Stomach (tissue), 8 donors: ENCODE measurements at regions not wholly inside any gene's neighbourhood (a gene's known extent, or its start where the extent isn't known, plus 50 kb on each side); places are given as distances from the start of the nearest gene placed in this dataset.

Experiments used
- DNase-seq, 2 donors: peaks; one replicate each; pipeline versions ENCODE4 v3.0.0 to v3.0.0-alpha.2; 2013 to 2019
- H3K27ac ChIP-seq, 5 donors: fragments of 200-600 bp in 4 of 5; sonication (generic) in 4 of 5; one replicate each; pipeline ENCODE4 v1.5.1; 2013 to 2019; ENCODE audit warnings: mild to moderate bottlenecking in 1 of 5, moderate library complexity in 1 of 5
- H3K27me3 ChIP-seq, 3 donors: fragments of 200-600 bp; sonication (generic); one replicate each; pipeline ENCODE4 v1.5.1; 2017 to 2019; ENCODE audit warnings: mixed run types in 1 of 3
- H3K36me3 ChIP-seq, 4 donors: fragments of 200-600 bp; sonication (generic); 1 replicate in 3 of 4; 2 replicates in 1 of 4; pipeline ENCODE4 v1.5.1; 2016 to 2019
- H3K4me1 ChIP-seq, 4 donors: fragments of 200-600 bp; sonication (generic); one replicate each; pipeline ENCODE4 v1.5.1; 2016 to 2019
- H3K4me3 ChIP-seq, 4 donors: fragments of 200-600 bp; sonication (generic) in 3 of 4; one replicate each; pipeline ENCODE4 v1.5.1; 2016 to 2019; ENCODE audit warnings: mild to moderate bottlenecking in 1 of 4
- H3K9me3 ChIP-seq, 4 donors: fragments of 200-600 bp; sonication (generic); one replicate each; pipeline ENCODE4 v1.5.1; 2016 to 2019
- CTCF ChIP-seq, 7 experiments: fragments of 450-650 bp in 4 of 7; fragments of 200-600 bp in 3 of 7; sonication (generic) in 3 of 7; IDR thresholded peaks; one replicate each; pipeline ENCODE4 v1.5.1; 2016 to 2019; ENCODE audit warnings: antibody characterized with exemption in 7 of 7, control low read depth in 2 of 7, mild to moderate bottlenecking in 1 of 7
- EP300 ChIP-seq: sonication (generic); formaldehyde crosslinking; IDR thresholded peaks from one replicate; pipeline ENCODE4 v1.6.1; 2017; ENCODE audit warnings: antibody characterized with exemption
- POLR2A ChIP-seq, 4 donors: fragments of 450-650 bp; IDR thresholded peaks; one replicate each; pipeline ENCODE4 v1.6.1; 2016; ENCODE audit warnings: antibody characterized with exemption in 4 of 4, control low read depth in 2 of 4, mild to moderate bottlenecking in 1 of 4, moderate library complexity in 1 of 4
- POLR2AphosphoS5 ChIP-seq, 3 donors: sonication (generic); formaldehyde crosslinking; IDR thresholded peaks; one replicate each; pipeline ENCODE4 v1.6.1; 2016; ENCODE audit warnings: antibody characterized with exemption in 3 of 3
- WGBS, 5 donors: extraction: QIAGEN DNeasy Blood & Tissue Kit in 3 of 5; methylation state at CpG; one replicate each; pipeline versions ENCODE4 v1.1.5 to v1.1.7; 2013 to 2018; 5-methylcytosine and 5-hydroxymethylcytosine counted together
- intact Hi-C: fragments of 100-400 bp; cut with DNase I; formaldehyde crosslinking; loops from one replicate; pipeline ENCODE4 v1.15.1; 2023; ENCODE audit warnings: low total_unique reads
- donor health status: healthy with polysubstance abuse.
- donor health status: Bipolar disorder and iron deficiency.
- donor health status: healthy.

DNA sequence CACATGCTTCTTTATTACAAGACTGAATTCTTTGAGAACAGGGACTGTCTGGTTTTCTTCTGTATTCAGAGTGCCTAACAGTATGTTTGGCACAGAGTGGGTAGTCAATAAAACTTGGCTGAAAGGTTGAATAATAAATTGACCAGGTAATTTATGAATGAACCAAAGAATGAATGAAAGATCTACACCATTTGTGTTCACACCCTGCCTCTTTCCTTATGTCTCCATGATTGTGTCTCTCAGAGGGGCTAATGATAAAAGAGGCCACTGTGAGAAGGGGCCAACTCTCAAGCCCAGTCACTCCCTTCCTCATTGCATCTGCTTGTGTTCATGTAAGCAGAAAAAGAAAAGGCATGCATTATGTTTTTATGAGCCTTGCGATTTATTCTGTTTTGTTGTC lies 569.7 kb upstream of the TENM4 start:
- intact Hi-C loops: no loop called here
- no peak for DNase-seq
- Histone ChIP-seq H3K27me3 (no peaks in the 10 kb centered on the region), H3K36me3 (no peaks in the 10 kb centered on the region), H3K4me3 (no peak overlapping the region), H3K4me1 (peaks cover 0 to 5% (median 0%) of the 10 kb centered on the region in 4 donors), H3K27ac (no peak overlapping the region), H3K9me3 (peaks cover 0 to 8% (median 0%) of the 10 kb centered on the region in 4 donors)
- 89 to 100% (median 96%) methylated on average over 1 of the region's 1 CpG for WGBS, 5 donors
- TF ChIP-seq POLR2A (IDR thresholded peaks at IDR 0.05) (no peak), POLR2AphosphoS5 (IDR thresholded peaks at IDR 0.05) (no peak), EP300 (no peak), CTCF (IDR thresholded peaks at IDR 0.05) (no peak)

DNA sequence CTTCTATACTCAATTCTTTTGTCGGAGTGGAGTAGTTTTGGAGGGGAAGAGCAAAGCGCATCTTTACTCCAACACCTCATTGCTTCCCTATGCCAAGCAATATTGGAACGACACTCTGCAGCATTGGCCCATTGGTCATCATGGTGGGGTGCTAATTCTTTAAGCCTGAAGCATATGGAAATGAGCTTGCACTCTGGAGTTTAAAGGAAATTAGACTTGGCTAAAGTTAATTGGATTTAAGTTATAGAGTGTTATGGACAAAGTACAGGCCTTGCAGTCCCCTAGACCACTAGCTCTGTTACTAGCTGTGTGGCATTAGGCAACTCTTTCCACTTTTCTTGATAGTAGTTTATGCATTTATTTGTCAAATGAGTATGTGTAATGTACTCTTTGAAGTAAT lies 568.3 kb upstream of the TENM4 start:
- no peaks in the 10 kb centered on the region for H3K27me3 ChIP-seq
- DNase-seq: no peak
- H3K4me3 ChIP-seq: no peak overlapping the region
- no peak overlapping the region for H3K27ac ChIP-seq
- 93 to 97% (median 95%) methylated on average over 3 of the region's 3 CpGs for WGBS, 5 donors
- H3K9me3 ChIP-seq: peaks cover 0 to 8% (median 0%) of the 10 kb centered on the region in 4 donors
- no peak for TF ChIP-seq POLR2A (IDR thresholded peaks at IDR 0.05)
- intact Hi-C loops: no loop called here
- H3K36me3 ChIP-seq: no peaks in the 10 kb centered on the region
- peaks cover 0 to 5% (median 0%) of the 10 kb centered on the region in 4 donors for H3K4me1 ChIP-seq

DNA sequence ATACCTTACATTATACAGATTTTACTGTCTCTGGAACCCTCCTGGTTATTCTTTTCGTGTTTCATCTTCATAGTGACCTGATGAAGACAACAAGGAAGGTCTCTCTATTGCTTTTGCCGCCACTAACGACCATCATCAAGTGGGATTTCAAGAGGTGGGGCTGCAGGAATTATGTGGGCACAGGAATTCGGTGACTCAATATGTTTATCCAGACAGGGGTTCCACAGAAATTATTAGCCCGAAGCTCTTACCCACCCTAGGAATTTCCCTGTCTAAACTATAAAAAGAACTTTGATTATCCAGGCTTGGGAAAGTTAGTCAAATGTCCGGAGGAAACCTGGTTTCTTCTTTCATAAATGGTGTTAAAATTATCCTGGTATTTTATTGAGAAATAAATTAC lies 566.8 kb upstream of the TENM4 start:
- Histone ChIP-seq H3K9me3 (peaks cover 0 to 8% (median 0%) of the 10 kb centered on the region in 4 donors), H3K4me3 (no peak overlapping the region), H3K27ac (no peak overlapping the region), H3K4me1 (peaks cover 0 to 5% (median 0%) of the 10 kb centered on the region in 4 donors), H3K27me3 (no peaks in the 10 kb centered on the region), H3K36me3 (no peaks in the 10 kb centered on the region)
- intact Hi-C loops: no loop called here
- DNase-seq: no peak
- 65 to 84% (median 79%) methylated on average over 6 of the region's 6 CpGs for WGBS, 5 donors
- no peak for TF ChIP-seq POLR2AphosphoS5 (IDR thresholded peaks at IDR 0.05)
- no peak for TF ChIP-seq EP300
- TF ChIP-seq POLR2A (IDR thresholded peaks at IDR 0.05): no peak
- TF ChIP-seq CTCF (IDR thresholded peaks at IDR 0.05): no peak

GRCh38 chr11:79990141-79990540 lies 549.3 kb upstream of the TENM4 start:
- Histone ChIP-seq H3K9me3 (no peaks in the 10 kb centered on the region), H3K4me3 (no peak overlapping the region), H3K36me3 (no peaks in the 10 kb centered on the region), H3K4me1 (no peaks in the 10 kb centered on the region), H3K27me3 (no peaks in the 10 kb centered on the region), H3K27ac (no peak overlapping the region)
- TF ChIP-seq POLR2AphosphoS5 (IDR thresholded peaks at IDR 0.05) (no peak), EP300 (no peak), CTCF (IDR thresholded peaks at IDR 0.05) (no peak), POLR2A (IDR thresholded peaks at IDR 0.05) (no peak)
- DNase-seq: no peak
- 66 to 88% (median 79%) methylated on average over 3 of the region's 3 CpGs for WGBS, 5 donors
- intact Hi-C loops: no loop called here

- WGBS, 5 donors: 85 to 92% (median 90%) methylated on average over 4 of the region's 4 CpGs
These were observed 541.4 kb upstream of the TENM4 start for GRCh38 chr11:79982185-79982584.

More at GRCh38 chr11:79982185-79982584, 541.4 kb upstream of the TENM4 start:
- H3K9me3 ChIP-seq: no peaks in the 10 kb centered on the region
- no peak overlapping the region for H3K27ac ChIP-seq
- DNase-seq: no peak
- no peaks in the 10 kb centered on the region for H3K27me3 ChIP-seq
- TF ChIP-seq POLR2A (IDR thresholded peaks at IDR 0.05) (no peak), CTCF (IDR thresholded peaks at IDR 0.05) (no peak), POLR2AphosphoS5 (IDR thresholded peaks at IDR 0.05) (no peak), EP300 (no peak)
- H3K36me3 ChIP-seq: no peaks in the 10 kb centered on the region
- H3K4me3 ChIP-seq: no peak overlapping the region
- H3K4me1 ChIP-seq: no peaks in the 10 kb centered on the region
- intact Hi-C loops: no loop called here
